ENCODE measurements at regions not wholly inside any gene's neighbourhood (a gene's known extent, or its start where the extent isn't known, plus 50 kb on each side); places are given as distances from the start of the nearest gene placed in this dataset.
"Not testable (repeated sequence)": the region's sequence is repeated elsewhere in the genome, so short reads cannot be mapped to it uniquely, and the experiment has no call there.

GRCh38 chr2:185667452-185667851 is 71.2 kb upstream of the FSIP2 start:
- DNase-seq, result no peak

- peak in 1 of 2 experiments; percentile 5 for DNase-seq
Measured at GRCh38 chr2:185668710-185669109, 69.9 kb upstream of the FSIP2 start.

GRCh38 chr2:185674232-185674631 is 64.4 kb upstream of the FSIP2 start:
- no peak for DNase-seq

GRCh38 chr2:185676316-185676715 is 62.3 kb upstream of the FSIP2 start:
- no peak for DNase-seq

GRCh38 chr2:185687001-185687400 is 51.6 kb upstream of the FSIP2 start:
- DNase-seq, result not testable (repeated sequence)

DNA sequence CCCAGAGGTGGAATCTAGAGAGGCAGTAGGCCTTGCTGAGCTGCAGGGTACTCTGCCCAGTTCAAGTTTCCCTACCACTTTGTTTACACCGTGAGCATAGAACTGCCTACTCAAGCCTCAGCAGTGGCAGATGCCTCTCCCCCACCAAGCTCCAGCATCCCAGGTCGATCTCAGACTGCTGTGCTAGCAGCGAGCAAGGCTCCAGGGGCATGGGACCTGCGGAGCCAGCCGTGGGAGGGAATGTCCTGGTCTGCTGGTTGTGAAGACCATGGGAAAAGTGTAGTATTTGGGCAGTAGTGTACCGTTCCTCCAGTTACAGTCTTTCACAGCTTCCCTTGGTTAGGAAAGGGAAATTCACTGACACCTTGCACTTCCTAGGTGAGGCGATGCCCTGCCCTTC is 50.6 kb upstream of the FSIP2 start:
- no peak for DNase-seq

Measured in NCI-H1930 (cell line).